Retina (tissue), 1 donor: ENCODE measurements at regions not wholly inside any gene's neighbourhood (a gene's known extent, or its start where the extent isn't known, plus 50 kb on each side); places are given as distances from the start of the nearest gene placed in this dataset.

Experiments used
- DNase-seq: peaks from one replicate; pipeline ENCODE4 v3.0.0-alpha.2; 2016

GRCh38 chr10:128222332-128222849 lies 96.2 kb upstream of the MKI67 start:
- DNase-seq = no peak

- DNase-seq = no peak
Observed at GRCh38 chr10:128230401-128230800, 104.2 kb upstream of the MKI67 start.

DNA sequence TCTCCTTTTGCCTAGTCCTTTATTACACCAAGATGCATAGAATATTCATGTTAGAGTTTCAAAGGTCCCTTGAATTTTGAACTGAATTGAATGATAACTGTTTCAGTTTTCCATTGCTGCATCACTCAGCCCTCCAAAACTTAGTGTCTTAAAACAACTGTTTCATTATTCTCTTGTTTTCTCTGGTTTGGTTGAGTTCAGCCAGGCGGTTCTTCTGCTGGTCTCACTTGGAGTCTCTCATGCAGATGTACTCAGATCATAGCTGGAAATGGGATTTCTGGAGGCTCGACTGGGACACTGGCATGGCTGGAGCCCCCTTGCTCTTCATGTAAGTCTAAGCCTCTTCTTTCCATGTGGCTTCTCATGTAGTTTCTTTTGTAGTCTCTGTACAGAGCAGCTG lies 107.2 kb upstream of the MKI67 start:
- no peak for DNase-seq

DNA sequence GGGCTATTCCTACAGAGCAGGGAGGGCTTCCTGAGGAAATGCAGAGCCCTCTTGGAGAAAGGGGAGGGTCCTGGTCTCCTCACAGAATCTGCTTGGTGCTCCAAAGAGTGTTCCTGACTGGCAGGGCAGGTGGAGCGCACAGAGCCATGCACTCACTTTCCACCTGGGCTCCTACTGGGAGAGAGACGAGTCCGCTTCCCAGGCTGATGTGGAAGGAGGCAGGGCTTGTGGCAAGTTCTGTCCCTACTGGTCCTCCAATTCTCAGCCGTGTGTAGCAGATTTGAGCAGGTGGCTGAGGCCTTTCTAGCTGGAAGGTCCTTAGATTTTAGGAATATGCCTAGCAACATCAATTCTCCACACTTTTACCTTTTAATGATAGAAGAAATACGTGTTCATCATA lies 111.5 kb upstream of the MKI67 start:
- DNase-seq = no peak

GRCh38 chr10:128241023-128241422 lies 114.8 kb upstream of the MKI67 start:
- no peak for DNase-seq

DNA sequence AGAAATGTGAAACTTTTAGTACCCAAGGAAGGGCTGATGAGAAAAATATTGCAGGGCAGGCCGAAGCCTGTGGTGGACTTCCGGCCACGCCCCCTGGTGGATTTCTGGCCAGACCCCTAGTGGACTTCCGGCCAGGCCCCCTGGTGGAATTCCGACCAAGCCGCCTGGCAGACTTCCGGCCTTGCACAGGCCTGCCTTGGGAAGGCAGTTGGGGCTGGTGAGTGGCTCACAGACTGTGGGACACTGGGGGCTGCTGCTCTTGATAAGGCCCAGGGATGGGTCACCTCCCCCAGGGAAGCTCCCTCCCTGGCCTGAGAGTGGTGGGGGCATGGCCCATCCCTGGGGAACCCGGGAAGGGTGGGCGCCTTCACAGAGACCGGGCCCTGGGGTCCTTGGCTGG lies 116.4 kb upstream of the MKI67 start:
- no peak for DNase-seq

DNA sequence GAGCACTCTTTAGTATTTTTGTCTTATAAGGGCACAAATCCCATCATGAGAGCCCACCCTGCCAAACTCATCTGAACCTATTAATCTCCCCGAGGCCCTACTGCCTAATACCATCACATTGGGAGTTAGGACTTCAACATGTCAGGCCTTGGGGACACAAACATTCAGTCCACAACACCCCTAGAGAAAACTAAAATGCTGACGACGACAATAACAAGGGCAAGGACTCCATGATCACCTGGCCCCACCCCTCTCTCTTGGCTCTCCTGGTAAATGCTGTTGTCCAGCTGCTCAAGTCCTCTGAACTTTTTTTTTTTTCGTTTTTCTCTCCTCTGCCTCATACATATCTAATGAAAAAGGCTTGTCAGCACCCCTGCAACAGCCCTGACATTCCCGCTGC lies 118.8 kb upstream of the MKI67 start:
- DNase-seq = no peak

GRCh38 chr10:128247576-128247975 lies 121.4 kb upstream of the MKI67 start:
- DNase-seq = no peak

GRCh38 chr10:128254476-128254875 lies 128.3 kb upstream of the MKI67 start:
- no peak for DNase-seq

DNA sequence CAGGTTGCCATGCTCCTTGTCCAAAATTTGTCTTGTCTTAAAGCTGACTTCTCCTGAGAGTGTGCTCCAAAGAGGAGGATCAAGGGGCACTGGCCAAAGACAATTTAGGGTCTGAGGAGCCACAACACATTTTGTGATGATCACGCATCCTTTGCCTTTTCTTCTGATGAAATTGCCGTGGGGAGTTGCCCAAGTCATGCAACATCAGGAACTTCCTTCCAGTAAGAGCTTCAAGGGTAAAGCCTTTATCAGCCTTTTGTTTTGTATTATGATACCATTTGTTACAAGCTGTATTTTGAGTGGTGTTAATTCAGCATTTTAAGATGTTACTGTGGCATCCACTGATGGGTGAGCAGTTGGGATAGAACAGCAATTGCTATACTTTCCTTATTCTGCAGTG lies 131.2 kb upstream of the MKI67 start:
- DNase-seq = no peak

GRCh38 chr10:128258421-128258976 lies 132.3 kb upstream of the MKI67 start:
- no peak for DNase-seq

DNA sequence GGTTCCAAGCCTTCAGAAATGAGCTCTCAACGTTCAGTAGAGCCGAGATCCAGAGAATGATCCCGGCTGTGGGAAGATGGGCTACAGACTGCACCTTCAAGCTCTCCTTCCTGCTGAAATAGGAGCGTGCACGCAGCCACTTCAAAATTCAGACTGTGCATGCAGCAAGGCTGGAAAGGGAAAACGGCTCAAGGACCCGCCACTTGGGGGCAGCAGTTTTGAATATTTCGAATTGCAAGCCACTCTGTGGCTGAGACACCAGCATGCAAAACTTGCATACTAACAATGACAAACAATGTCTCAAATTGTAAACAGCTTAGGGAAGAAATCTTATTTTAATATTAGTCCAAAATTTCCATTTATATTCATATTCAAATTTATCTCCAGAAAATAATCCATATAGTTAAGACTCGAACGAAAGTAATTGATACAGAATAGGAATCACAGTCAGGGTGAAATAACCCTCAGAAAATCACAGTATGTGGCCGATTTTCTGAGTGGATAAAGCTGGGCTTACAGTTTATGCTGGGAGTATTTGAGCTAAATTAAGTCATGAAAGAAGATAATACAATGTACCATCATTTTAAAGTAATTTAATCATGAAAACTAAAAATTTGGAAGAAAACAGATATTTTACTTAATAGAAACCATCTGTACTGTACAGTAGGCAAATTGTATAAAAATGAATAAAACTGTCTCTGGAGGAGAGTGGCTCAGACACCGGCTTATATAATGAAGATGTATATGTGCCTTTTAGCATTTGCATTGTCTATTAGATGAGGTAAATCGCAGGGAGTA lies 137.9 kb upstream of the MKI67 start:
- DNase-seq = peak; percentile 73

DNA sequence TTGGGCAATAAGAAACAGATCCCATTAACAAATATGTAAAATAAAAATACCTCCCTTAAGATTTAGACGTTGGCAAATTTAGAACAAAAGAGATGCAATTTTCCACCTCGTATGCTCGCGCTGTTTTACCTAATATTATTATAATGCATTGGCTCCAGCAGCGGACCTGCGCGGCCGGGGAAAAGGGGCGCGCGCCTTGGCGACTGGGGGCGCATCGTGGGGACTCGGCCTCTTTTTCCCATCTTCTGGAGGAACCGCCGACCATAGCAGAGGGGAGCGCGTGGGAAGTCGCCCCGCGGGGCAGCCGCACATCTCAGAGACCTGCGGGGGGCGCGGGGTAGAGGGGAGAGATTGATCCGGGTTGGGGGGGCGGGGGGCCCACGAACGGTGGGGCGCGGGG lies 139.4 kb upstream of the MKI67 start:
- no peak for DNase-seq

DNA sequence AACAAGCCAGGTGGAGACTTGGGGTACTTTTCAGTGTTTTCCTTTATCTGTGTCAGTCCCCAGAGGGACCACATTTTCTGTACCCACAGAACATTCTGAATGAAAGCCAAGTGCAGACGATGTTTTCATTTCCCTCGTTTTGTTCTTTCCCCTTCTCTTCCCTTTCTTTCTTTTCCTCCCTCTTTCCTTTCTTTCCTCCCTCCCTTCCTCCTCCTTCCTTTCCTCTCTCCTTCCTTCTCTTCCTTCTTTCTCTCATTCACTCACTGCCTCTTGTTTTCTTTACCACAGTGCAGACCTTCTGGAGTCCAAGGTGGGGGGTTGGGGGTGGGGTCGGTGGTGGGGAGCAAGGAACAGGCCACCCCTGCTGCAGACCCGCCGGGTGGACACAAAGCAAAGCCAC lies 141.4 kb upstream of the MKI67 start:
- DNase-seq = no peak

DNA sequence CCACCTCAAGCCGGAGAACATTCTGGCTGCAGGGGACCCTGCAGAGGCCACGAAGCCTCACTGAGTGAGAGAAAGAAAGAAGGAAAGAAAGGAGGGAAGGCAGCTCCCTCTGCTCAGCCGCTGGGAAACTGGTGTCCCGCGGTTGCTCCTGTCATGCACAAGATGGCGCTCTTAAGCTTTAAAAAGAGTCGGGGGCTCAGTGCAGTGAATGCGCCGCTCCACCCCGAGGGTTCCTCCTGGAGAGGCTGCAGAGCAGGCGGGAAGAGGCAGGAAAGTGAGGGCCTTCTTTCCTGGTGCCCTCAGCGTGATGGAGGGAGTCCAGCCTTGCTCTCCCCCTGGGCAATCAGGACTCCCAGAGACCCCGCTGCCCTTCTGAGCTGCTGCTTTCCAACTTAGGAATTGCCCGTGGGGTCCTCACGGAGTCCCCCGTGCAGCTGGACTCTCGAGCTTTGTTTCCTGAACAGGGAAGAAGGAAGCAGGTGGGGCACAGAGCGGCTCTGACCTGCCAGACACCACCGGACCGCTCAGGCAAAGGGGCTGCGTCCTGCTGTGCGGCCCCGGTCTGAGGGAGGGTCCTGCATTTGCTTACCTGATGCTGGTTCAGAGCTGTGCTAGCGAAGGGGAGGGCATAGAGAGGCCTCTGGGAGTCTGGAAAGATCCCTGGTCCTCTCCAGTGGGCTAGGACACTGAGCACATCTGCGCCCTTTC lies 141.9 kb upstream of the MKI67 start:
- DNase-seq = peak; percentile 90

GRCh38 chr10:128274938-128275337 lies 148.7 kb upstream of the MKI67 start:
- DNase-seq = no peak

- DNase-seq = no peak
Observed at GRCh38 chr10:128275388-128276177, 149.4 kb upstream of the MKI67 start.

DNA sequence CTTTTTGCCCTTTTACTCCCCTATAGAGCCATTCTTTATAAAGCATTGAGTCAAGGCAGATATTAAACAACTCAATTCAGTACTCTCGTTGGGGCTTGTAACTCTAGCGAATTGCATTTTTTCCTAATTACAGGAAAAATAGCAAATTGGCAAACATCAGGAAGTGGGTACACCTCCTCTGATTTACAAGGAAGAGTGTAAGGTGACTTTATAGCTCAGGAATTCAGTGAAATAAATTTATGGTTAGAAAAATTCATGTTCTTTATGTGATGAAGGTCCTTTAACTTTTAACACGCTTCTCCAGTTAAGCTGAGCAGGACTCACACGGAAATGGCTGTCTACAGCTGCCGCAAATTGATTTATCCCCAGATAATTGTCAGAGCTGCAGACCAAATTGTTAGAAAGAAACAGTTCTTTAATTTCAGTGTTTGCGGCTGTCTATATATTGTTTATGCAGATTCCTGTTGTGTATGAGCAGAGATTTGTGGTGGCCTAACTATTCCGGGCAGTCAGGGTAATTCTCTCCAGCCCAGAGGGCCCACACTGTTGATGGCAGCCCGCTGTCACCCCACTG lies 151.1 kb upstream of the MKI67 start:
- no peak for DNase-seq

DNA sequence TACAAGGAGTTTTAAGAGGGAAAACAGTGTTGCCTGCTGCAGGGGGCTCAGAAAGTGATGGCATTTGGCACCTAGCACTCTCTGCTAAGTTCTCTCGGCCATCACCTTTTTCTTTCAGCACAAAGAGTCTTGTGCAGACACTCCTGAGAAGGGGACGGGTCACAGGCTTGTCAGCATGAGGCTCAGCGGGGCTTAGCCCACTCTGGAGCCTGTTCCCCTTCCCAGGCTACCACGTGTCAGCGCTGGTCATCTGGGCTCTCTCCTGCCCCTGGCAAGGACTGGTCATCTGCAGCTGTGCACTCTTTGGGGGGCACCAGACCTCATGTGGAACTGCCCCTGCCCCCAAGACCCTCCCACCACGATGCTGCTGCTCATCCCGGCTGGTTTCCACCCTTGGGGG lies 152.1 kb upstream of the MKI67 start:
- no peak for DNase-seq

- no peak for DNase-seq
Observed at GRCh38 chr10:128280271-128280670, 154.0 kb upstream of the MKI67 start.

GRCh38 chr10:128281343-128281742 lies 155.1 kb upstream of the MKI67 start:
- DNase-seq = no peak

GRCh38 chr10:128281861-128282260 lies 155.6 kb upstream of the MKI67 start:
- DNase-seq = no peak
